Activated naive CD8-positive, alpha-beta T cell treated with anti-CD3 and anti-CD28 coated beads, Interleukin-2, amount 10 ng/mL, durations not matched to agents 7 days and 5 days (primary cell): ENCODE measurements at regions not wholly inside any gene's neighbourhood (a gene's known extent, or its start where the extent isn't known, plus 50 kb on each side); places are given as distances from the start of the nearest gene placed in this dataset.

ENCODE experiments used
- ATAC-seq: fragments of 150-1000 bp; cut with Tn5 transposase; one replicate; pipeline ENCODE4 v1.10.0; 2021; ENCODE audit warnings: low read depth, moderate library complexity
- POLR2A ChIA-PET: fragments of 350-600 bp; sonication (Branson Sonifier 250); formaldehyde crosslinking; loops from one replicate; lab custom pipeline; 2021; ENCODE audit warnings: antibody characterized with exemption; lab: Charles Lee
- DNase-seq: peaks from one replicate; pipeline ENCODE4 v3.0.0; 2021
- H3K27ac Mint-ChIP-seq: one replicate; pipeline ENCODE4 v1.8.0; 2022; ENCODE audit warnings: mild to moderate bottlenecking, mixed read lengths
- H3K27me3 Mint-ChIP-seq: one replicate; pipeline ENCODE4 v1.8.0; 2022; ENCODE audit warnings: mild to moderate bottlenecking, moderate library complexity, mixed read lengths
- H3K36me3 Mint-ChIP-seq: one replicate; pipeline ENCODE4 v1.8.0; 2021; ENCODE audit warnings: mild to moderate bottlenecking, mixed read lengths
- H3K4me1 Mint-ChIP-seq: one replicate; pipeline ENCODE4 v1.8.0; 2021; ENCODE audit warnings: mixed read lengths
- H3K4me3 Mint-ChIP-seq: one replicate; pipeline ENCODE4 v1.8.0; 2022; ENCODE audit warnings: mild to moderate bottlenecking, moderate library complexity, mixed read lengths
- H3K9me3 Mint-ChIP-seq: one replicate; pipeline ENCODE4 v1.8.0; 2021; ENCODE audit warnings: mixed read lengths

DNA sequence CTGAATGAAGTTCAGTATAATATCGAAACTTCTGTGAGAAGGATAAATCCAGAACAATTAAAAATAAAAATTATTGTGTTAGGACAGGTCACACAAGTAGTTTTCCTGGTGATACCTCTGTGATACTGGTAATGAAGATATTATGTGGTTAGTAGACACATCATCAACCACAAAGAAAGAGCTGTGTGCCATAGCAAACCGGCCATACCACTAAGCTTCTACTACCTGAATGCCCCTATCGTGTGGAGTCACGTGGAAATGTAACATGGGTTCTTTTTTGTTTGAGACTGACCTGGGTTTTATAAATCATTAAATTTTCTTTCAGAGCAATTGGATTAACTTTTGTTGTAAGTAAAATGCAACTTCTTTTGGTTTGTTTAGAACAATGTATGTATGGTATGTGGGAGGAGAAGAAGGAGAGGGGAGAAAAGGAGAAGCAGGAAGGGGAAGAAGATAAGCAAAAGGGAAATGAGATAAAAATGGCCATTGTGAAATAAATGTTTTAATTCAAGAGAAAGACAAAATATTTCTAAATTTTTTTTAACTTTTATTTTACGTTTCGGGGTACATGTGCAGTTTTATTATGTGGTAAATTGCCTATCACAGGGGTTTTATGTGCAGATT lies 58.2 kb upstream of the LRRC8B start:
- H3K36me3 Mint-ChIP-seq, result peaks cover 10% of the 10 kb centered on the region
- peaks cover 26% of the 10 kb centered on the region for H3K4me1 Mint-ChIP-seq
- DNase-seq (no peak), ATAC-seq (no peak)
- H3K4me3 Mint-ChIP-seq, result no peak overlapping the region
- H3K9me3 Mint-ChIP-seq, result peaks cover 10% of the 10 kb centered on the region
- POLR2A ChIA-PET, result no interaction called here
- peaks cover 57% of the 10 kb centered on the region for H3K27me3 Mint-ChIP-seq
- H3K27ac Mint-ChIP-seq, result no peak overlapping the region

GRCh38 chr1:89472253-89472652 lies 52.4 kb upstream of the LRRC8B start:
- peaks cover 31% of the 10 kb centered on the region for H3K36me3 Mint-ChIP-seq

GRCh38 chr1:89472886-89473417 lies 51.7 kb upstream of the LRRC8B start:
- Mint-ChIP-seq H3K27ac (no peak overlapping the region), H3K4me1 (peaks cover 4% of the 10 kb centered on the region), H3K36me3 (peaks cover 31% of the 10 kb centered on the region), H3K27me3 (peaks cover 33% of the 10 kb centered on the region), H3K4me3 (no peak overlapping the region), H3K9me3 (peaks cover 25% of the 10 kb centered on the region)
- no peak for DNase-seq
- POLR2A ChIA-PET, result no interaction called here
- ATAC-seq, result no peak

More at GRCh38 chr1:89472253-89472652, 52.4 kb upstream of the LRRC8B start:
- Mint-ChIP-seq H3K9me3 (peaks cover 25% of the 10 kb centered on the region), H3K27ac (no peak overlapping the region), H3K4me1 (peaks cover 4% of the 10 kb centered on the region), H3K4me3 (no peak overlapping the region), H3K27me3 (peaks cover 37% of the 10 kb centered on the region)
- no peak for ATAC-seq
- no peak for DNase-seq
- POLR2A ChIA-PET, result no interaction called here
